Neural cell (in vitro differentiated cells): ENCODE measurements at regions not wholly inside any gene's neighbourhood (a gene's known extent, or its start where the extent isn't known, plus 50 kb on each side); places are given as distances from the start of the nearest gene placed in this dataset.

ENCODE experiments used
- H2AFZ ChIP-seq: fragments of 200-600, 300-800 bp; sonication (generic), shearing (Covaris generic); 2 replicates; pipeline ENCODE4 v1.6.0; 2014; ENCODE audit warnings: low read depth, mild to moderate bottlenecking, antibody characterized with exemption, low read length, moderate library complexity
- H3F3A ChIP-seq: fragments of 200-600 bp; shearing (Covaris generic); 2 replicates; pipeline ENCODE4 v1.6.1; 2016; ENCODE audit warnings: mild to moderate bottlenecking, moderate library complexity, mixed read lengths, antibody characterized with exemption, low read length; ENCODE audit not compliant: insufficient read depth, poor library complexity, severe bottlenecking
- H3K27ac ChIP-seq: fragments of 200-600, 300-800 bp; sonication (generic), shearing (Covaris generic); 2 replicates; pipeline ENCODE4 v1.5.1; 2014; ENCODE audit warnings: mild to moderate bottlenecking, low read length, moderate library complexity
- H3K27me3 ChIP-seq: fragments of 300-800, 200-600 bp; sonication (generic), shearing (Covaris generic); 2 replicates; pipeline ENCODE4 v1.6.0; 2014; ENCODE audit warnings: mild to moderate bottlenecking, low read depth, low read length, moderate library complexity; ENCODE audit not compliant: insufficient read depth
- H3K36me3 ChIP-seq: fragments of 300-800, 200-600 bp; sonication (generic), shearing (Covaris generic); 2 replicates; pipeline ENCODE4 v1.5.1; 2014; ENCODE audit warnings: mild to moderate bottlenecking, antibody characterized with exemption, low read length, moderate library complexity; ENCODE audit not compliant: insufficient read depth
- H3K4me2 ChIP-seq: fragments of 300-800, 200-600 bp; sonication (generic), shearing (Covaris generic); 2 replicates; pipeline ENCODE4 v1.6.0; 2014; ENCODE audit warnings: mild to moderate bottlenecking, low read length
- H3K4me3 ChIP-seq: fragments of 300-800, 200-600 bp; sonication (generic), shearing (Covaris generic); 2 replicates; pipeline ENCODE4 v1.5.1; 2014; ENCODE audit warnings: mild to moderate bottlenecking, low read length, moderate library complexity
- H3K79me2 ChIP-seq: fragments of 200-600 bp; shearing (Covaris generic); replicated peaks from 2 replicates; pipeline ENCODE4 v1.6.0; 2014; ENCODE audit warnings: mild to moderate bottlenecking, low read length, moderate library complexity; ENCODE audit not compliant: insufficient read depth
- H3K9ac ChIP-seq: fragments of 300-800, 200-600 bp; sonication (generic), shearing (Covaris generic); 2 replicates; pipeline ENCODE4 v1.6.1; 2016; ENCODE audit warnings: mild to moderate bottlenecking, low read length, mixed read lengths
- H3K9me2 ChIP-seq: fragments of 200-600 bp; shearing (Covaris generic); 2 replicates; pipeline ENCODE4 v1.6.1; 2016; ENCODE audit warnings: mild to moderate bottlenecking, low read length, mixed read lengths; ENCODE audit not compliant: insufficient read depth
- H3K9me3 ChIP-seq: fragments of 200-600, 300-800 bp; sonication (generic), shearing (Covaris generic); 2 replicates; pipeline ENCODE4 v1.6.1; 2016; ENCODE audit warnings: mild to moderate bottlenecking, mixed run types, low read length, moderate library complexity, mixed read lengths
- H4K20me1 ChIP-seq: fragments of 200-600 bp; shearing (Covaris generic); 2 replicates; pipeline ENCODE4 v1.6.1; 2016; ENCODE audit warnings: mild to moderate bottlenecking, mixed run types; ENCODE audit not compliant: insufficient read depth
- EP300 ChIP-seq: fragments of 450-650 bp; conservative IDR thresholded peaks from 2 replicates; pipeline ENCODE4 v1.6.1; 2014; ENCODE audit warnings: antibody characterized with exemption, mild to moderate bottlenecking, moderate library complexity; ENCODE audit not compliant: poor library complexity, severe bottlenecking
- EZH2 ChIP-seq: fragments of 200-600, 300-800 bp; shearing (Covaris generic), sonication (generic); IDR thresholded peaks from 2 replicates; pipeline ENCODE4 v1.6.1; 2014; ENCODE audit warnings: antibody characterized with exemption, low read length, borderline replicate concordance, mild to moderate bottlenecking; ENCODE audit not compliant: insufficient read depth, poor library complexity, severe bottlenecking
- MXI1 ChIP-seq: fragments of 450-650 bp; conservative IDR thresholded peaks from 2 replicates; pipeline ENCODE4 v1.6.1; 2014; ENCODE audit warnings: antibody characterized with exemption, mild to moderate bottlenecking; ENCODE audit not compliant: poor library complexity, severe bottlenecking
- POLR2AphosphoS5 ChIP-seq: IDR thresholded peaks from 2 replicates; pipeline ENCODE4 v1.6.1; 2012
- RAD21 ChIP-seq: fragments of 450-650 bp; conservative IDR thresholded peaks from 2 replicates; pipeline ENCODE4 v1.6.1; 2014; ENCODE audit warnings: antibody characterized with exemption, mild to moderate bottlenecking, moderate library complexity
- SMC3 ChIP-seq: fragments of 450-650 bp; conservative IDR thresholded peaks from 2 replicates; pipeline ENCODE4 v1.6.1; 2014; ENCODE audit warnings: antibody characterized with exemption, mild to moderate bottlenecking, moderate library complexity; ENCODE audit not compliant: poor library complexity
- TAF1 ChIP-seq: IDR thresholded peaks from 2 replicates; pipeline ENCODE4 v1.6.1; 2012; ENCODE audit warnings: low read depth
- TF ChIP-seq, protein P1 (sequence below): IDR thresholded peaks from 2 replicates; pipeline ENCODE4 v1.6.1; 2012; ENCODE audit warnings: borderline replicate concordance
- TF ChIP-seq, protein P2 (sequence below): fragments of 450-650 bp; IDR thresholded peaks from 2 replicates; pipeline ENCODE4 v1.5.1; 2014; ENCODE audit warnings: antibody characterized with exemption, mild to moderate bottlenecking, moderate library complexity; ENCODE audit not compliant: poor library complexity, severe bottlenecking

DNA sequence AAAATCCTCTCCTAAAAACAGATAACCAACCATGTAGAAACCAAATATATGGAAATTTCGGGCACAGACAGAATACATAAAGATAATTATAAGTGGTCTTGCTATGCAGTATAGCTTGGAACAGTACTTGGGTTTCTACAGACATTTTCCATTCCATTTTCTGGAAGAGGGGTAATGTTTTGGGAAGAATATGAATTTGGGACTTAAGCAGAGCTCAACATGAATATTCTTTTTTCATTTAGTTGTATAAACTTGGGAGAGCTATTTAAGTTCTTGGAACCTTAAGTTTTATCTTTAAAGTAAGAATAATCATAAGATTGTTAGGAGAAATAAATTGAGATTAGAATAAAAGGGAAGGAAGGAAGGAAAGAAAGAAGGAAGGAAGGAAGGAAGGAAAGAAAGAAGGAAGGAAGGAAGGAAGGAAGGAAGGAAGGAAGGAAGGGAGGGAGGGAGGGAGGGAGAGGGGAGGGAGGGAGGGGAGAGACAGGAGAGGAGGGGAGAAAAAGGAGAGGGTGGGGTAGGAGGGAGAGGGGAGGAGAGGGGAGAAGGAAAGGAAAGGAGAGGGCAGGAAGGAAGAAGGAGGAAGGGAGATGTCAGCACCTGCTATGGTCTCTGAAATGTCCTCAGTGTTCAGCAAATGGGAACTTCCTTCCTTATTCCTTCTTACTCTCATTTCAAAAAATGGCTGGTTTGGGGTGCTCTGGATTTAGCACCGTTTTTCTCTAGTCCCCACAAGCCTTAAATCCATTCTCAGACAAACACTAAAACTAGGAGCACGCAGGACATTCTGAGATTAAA, 248.3 kb downstream of the LY86 start:
- no peaks in the 10 kb centered on the region for H3K36me3 ChIP-seq
- TF ChIP-seq TAF1, result no peak
- TF ChIP-seq POLR2AphosphoS5, result no peak
- no peak for TF ChIP-seq SMC3
- TF ChIP-seq RAD21, result no peak
- TF ChIP-seq, protein P1, sequence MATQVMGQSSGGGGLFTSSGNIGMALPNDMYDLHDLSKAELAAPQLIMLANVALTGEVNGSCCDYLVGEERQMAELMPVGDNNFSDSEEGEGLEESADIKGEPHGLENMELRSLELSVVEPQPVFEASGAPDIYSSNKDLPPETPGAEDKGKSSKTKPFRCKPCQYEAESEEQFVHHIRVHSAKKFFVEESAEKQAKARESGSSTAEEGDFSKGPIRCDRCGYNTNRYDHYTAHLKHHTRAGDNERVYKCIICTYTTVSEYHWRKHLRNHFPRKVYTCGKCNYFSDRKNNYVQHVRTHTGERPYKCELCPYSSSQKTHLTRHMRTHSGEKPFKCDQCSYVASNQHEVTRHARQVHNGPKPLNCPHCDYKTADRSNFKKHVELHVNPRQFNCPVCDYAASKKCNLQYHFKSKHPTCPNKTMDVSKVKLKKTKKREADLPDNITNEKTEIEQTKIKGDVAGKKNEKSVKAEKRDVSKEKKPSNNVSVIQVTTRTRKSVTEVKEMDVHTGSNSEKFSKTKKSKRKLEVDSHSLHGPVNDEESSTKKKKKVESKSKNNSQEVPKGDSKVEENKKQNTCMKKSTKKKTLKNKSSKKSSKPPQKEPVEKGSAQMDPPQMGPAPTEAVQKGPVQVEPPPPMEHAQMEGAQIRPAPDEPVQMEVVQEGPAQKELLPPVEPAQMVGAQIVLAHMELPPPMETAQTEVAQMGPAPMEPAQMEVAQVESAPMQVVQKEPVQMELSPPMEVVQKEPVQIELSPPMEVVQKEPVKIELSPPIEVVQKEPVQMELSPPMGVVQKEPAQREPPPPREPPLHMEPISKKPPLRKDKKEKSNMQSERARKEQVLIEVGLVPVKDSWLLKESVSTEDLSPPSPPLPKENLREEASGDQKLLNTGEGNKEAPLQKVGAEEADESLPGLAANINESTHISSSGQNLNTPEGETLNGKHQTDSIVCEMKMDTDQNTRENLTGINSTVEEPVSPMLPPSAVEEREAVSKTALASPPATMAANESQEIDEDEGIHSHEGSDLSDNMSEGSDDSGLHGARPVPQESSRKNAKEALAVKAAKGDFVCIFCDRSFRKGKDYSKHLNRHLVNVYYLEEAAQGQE, result no peak
- no peak for TF ChIP-seq EP300
- TF ChIP-seq, protein P2, sequence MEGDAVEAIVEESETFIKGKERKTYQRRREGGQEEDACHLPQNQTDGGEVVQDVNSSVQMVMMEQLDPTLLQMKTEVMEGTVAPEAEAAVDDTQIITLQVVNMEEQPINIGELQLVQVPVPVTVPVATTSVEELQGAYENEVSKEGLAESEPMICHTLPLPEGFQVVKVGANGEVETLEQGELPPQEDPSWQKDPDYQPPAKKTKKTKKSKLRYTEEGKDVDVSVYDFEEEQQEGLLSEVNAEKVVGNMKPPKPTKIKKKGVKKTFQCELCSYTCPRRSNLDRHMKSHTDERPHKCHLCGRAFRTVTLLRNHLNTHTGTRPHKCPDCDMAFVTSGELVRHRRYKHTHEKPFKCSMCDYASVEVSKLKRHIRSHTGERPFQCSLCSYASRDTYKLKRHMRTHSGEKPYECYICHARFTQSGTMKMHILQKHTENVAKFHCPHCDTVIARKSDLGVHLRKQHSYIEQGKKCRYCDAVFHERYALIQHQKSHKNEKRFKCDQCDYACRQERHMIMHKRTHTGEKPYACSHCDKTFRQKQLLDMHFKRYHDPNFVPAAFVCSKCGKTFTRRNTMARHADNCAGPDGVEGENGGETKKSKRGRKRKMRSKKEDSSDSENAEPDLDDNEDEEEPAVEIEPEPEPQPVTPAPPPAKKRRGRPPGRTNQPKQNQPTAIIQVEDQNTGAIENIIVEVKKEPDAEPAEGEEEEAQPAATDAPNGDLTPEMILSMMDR, result no peak
- TF ChIP-seq MXI1, result no peak
- no peak for TF ChIP-seq EZH2
- no peak overlapping the region for H3K4me2 ChIP-seq

DNA sequence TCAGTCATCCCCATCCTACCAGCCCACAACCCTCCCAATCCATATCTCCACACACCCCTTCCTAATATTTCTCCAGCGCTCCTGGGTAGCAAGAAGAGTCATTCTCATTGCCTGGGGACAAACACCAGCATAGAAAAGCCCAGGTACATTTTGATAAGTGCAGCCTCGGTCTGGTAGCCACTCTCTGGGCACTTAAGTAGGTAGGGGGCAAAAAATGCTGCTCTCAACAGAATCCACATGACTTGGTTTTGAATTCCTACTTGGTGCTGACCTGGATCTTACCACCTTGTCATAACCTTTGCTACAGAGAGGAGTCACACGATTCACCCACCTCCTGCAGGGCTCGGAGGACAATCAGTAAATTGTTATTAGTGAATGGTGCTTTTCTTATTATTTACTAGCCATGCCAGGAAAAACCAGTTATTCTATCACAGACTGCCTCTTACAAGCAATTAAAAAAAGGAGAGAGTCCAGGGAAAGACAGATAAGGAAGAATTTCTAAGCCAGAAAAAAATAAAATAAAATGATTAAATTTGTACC, 249.1 kb downstream of the LY86 start:
- Histone ChIP-seq H3F3A (no peaks in the 10 kb centered on the region), H3K27ac (no peak overlapping the region), H3K4me3 (no peak overlapping the region), H3K9me3 (no peaks in the 10 kb centered on the region), H3K9ac (no peak overlapping the region), H4K20me1 (no peaks in the 10 kb centered on the region), H3K4me2 (no peak overlapping the region), H3K79me2 (no peaks in the 10 kb centered on the region), H3K27me3 (no peaks in the 10 kb centered on the region), H2AFZ (no peak overlapping the region), H3K9me2 (no peaks in the 10 kb centered on the region), H3K36me3 (no peaks in the 10 kb centered on the region)
- TF ChIP-seq EZH2 (no peak), RAD21 (no peak), MXI1 (no peak), SMC3 (no peak), TAF1 (no peak), POLR2AphosphoS5 (no peak), EP300 (no peak)
- TF ChIP-seq, protein P2, result no peak
- TF ChIP-seq, protein P1, result no peak

More for the DNA sequence above, 248.3 kb downstream of the LY86 start:
- Histone ChIP-seq H3K9me3 (no peaks in the 10 kb centered on the region), H3K27me3 (no peaks in the 10 kb centered on the region), H3K9ac (no peak overlapping the region), H3K9me2 (no peaks in the 10 kb centered on the region), H3K79me2 (no peaks in the 10 kb centered on the region), H2AFZ (no peak overlapping the region), H3F3A (no peaks in the 10 kb centered on the region), H3K27ac (no peak overlapping the region), H3K4me3 (no peak overlapping the region), H4K20me1 (no peaks in the 10 kb centered on the region)
